Upper lobe of left lung (tissue), 4 donors: ENCODE measurements at regions not wholly inside any gene's neighbourhood (a gene's known extent, or its start where the extent isn't known, plus 50 kb on each side); places are given as distances from the start of the nearest gene placed in this dataset.

Source experiments
- EP300 ChIP-seq, 4 donors: sonication (generic); formaldehyde crosslinking; IDR thresholded peaks; one replicate each; pipeline ENCODE4 v1.5.1; 2017; ENCODE audit warnings: antibody characterized with exemption in 4 of 4, control low read depth in 2 of 4
- TF ChIP-seq, protein P1 (sequence below), 6 experiments: fragments of 450-650 bp in 4 of 6; fragments of 200-600 bp in 2 of 6; sonication (generic) in 2 of 6; IDR thresholded peaks; one replicate each; pipeline ENCODE4 v1.5.1; 2016 to 2019; ENCODE audit warnings: antibody characterized with exemption in 6 of 6

DNA sequence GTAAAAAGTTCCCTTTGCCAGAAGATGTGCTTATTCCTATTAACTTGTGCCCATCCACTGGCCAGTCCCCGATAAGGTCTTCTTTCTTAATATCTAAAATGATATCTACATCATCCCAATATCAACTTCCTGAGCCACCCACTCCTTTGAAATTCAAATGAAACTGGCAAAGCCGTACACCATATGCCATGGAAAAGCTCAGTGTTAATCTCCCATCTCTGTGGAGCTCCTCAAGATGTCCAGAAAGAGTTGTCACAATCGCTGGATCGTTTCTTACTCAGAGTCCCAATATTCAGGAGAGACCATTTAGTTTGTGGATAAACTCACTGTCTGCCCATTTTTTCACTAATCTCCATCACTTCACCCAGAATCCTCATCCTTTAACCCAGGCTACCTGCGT is 420.7 kb downstream of the NPIPA8 start:
- TF ChIP-seq, protein P1, sequence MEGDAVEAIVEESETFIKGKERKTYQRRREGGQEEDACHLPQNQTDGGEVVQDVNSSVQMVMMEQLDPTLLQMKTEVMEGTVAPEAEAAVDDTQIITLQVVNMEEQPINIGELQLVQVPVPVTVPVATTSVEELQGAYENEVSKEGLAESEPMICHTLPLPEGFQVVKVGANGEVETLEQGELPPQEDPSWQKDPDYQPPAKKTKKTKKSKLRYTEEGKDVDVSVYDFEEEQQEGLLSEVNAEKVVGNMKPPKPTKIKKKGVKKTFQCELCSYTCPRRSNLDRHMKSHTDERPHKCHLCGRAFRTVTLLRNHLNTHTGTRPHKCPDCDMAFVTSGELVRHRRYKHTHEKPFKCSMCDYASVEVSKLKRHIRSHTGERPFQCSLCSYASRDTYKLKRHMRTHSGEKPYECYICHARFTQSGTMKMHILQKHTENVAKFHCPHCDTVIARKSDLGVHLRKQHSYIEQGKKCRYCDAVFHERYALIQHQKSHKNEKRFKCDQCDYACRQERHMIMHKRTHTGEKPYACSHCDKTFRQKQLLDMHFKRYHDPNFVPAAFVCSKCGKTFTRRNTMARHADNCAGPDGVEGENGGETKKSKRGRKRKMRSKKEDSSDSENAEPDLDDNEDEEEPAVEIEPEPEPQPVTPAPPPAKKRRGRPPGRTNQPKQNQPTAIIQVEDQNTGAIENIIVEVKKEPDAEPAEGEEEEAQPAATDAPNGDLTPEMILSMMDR (IDR thresholded peaks at IDR 0.05): no peak
- TF ChIP-seq EP300 (IDR thresholded peaks at IDR 0.05): no peak
